ENCODE measurements at regions not wholly inside any gene's neighbourhood (a gene's known extent, or its start where the extent isn't known, plus 50 kb on each side); places are given as distances from the start of the nearest gene placed in this dataset.
A peak's percentile ranks its signal among the peaks of the same experiment; 100 is the strongest.
"Not testable (repeated sequence)": the region's sequence is repeated elsewhere in the genome, so short reads cannot be mapped to it uniquely, and the experiment has no call there.

DNA sequence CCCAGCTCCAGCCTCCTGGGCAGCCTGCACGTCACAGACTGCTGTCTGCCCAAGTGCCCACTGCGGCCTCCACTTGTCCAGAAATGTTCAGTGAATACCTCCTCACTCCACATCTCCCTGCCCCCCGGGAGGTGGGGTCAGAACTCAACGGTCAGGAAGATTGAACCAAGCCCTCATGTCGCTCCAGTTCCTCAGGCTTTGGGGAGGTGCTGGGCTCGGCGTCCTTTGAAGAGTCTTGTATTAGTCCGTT, 82.4 kb upstream of the LRPAP1 start:
- DNase-seq (ENCODE audit: low spot score): no peak

DNA sequence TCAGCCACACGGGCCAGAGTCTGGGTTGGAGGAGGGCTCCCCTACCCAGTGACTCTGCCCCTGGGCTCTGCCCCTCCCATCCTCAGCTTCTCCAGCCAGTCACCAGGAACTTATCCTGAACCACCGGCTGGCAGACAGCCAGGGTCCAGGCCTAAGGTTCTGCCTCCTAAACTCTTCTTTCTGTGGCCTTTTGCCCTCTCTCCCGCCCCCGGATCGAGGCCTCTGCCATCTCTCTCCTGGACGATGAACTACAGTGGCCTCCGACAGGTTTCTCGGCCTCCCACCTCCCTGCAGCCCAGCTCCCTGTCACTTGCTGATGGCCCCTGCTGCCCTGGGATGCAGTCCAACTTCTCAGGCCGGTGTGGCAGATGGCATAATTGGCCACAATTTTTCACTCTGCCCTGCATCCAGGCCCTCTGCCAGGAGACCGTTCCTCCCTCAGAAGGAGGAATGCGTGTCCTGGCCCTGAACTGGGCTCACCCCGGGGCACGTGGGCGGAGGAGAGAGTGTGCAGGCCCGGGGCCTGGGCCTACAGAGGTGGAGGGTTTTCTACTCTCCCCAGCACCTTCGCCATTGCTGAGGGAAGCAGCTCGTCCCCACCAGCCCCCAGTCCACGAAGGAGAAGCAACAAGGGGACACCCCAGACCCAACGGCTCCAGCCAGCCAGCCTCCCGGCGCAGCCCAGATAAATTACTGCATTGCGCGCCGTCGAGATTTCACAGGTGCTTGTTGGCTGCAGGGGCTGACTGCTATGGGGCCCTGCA, 81.9 kb upstream of the LRPAP1 start:
- peak; percentile 23 for DNase-seq (ENCODE audit: low spot score)

DNA sequence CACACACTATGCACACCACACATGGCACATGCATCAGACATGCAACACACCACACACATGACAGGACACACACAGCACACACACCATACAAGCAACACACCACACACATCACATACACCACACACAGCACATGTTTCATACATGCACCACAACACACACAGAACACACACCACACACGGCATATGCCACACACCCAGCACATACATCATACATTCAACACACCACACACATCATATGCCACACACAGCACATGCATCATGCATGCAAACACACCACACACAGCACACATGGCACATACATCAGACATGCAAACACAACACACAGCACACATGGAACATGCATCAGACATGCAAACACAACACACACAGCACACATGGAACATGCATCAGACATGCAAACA, 80.7 kb upstream of the LRPAP1 start:
- no peak for DNase-seq (ENCODE audit: low spot score)

DNA sequence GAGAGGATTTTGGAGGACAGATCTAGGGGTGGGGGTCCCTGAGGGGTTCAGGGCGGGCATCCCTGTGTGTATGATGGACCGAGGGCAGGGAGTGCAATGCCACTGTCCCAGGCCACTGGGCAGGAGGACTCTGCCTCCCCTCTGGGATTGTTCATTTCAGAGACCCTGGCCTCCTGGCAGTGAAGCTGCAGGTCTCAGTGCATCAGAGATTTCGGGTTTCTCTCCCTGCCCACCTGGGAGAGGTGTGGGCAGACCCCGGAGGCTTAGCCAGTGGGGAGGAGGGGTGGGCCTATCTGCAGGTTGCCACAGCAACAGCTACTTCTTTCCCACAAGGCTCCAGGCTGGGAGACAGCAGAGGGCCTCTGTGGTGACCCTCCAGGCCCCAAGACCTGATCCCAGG, 80.1 kb upstream of the LRPAP1 start:
- no peak for DNase-seq (ENCODE audit: low spot score)

DNA sequence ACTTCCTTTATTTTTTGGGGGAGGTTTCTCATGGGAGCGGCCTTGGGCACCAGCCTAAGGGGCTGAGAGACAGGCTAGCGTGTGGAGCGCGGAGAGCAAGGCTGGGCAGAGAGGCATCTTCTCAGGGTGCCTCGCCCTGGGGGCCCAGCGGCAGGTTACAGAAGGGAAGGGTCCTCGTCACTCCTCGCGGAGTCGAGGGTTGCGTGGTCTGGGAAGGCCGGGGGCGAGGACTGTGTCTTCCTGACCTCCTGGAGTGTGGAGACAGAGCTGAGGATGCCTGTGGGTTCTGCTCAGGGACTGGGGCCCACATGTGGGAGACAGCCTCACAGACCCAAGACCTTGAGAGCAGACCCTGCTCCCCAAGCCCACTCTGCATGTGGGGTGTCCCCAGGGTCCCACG, 79.6 kb upstream of the LRPAP1 start:
- no peak for DNase-seq (ENCODE audit: low spot score)

DNA sequence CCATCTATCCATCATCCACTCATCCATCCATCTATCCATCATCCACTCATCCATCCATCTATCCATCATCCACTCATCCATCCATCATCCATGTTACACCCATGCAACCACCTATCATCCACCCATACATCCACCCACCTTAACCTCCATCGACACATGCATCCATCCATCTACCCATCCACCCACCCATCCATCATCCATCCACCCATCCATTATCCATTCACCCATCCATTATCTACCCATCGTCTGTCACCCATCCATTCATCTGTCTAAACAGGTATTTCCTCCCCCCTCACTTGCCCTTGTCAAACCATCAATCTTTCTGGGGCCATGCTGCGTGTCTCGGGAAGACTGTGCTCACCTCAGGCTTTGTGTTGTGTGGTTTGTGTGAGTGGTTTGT, 78.6 kb upstream of the LRPAP1 start:
- not testable (repeated sequence) for DNase-seq (ENCODE audit: low spot score)

DNA sequence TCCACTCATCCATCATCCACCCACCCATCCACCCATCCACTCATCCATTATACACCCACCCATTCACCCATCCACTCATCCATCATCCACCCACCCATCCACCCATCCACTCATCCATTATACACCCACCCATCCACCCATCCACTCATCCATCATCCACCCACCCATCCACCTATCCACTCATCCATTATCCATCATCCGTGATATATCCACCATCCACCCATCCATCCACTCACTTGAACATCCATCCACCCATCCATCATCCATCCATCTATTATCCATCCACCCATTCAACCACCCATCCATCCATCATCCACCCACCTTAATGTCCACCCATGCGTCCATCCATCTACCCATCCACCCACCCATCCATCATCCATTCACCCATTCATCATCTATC, 77.7 kb upstream of the LRPAP1 start:
- not testable (repeated sequence) for DNase-seq (ENCODE audit: low spot score)

DNA sequence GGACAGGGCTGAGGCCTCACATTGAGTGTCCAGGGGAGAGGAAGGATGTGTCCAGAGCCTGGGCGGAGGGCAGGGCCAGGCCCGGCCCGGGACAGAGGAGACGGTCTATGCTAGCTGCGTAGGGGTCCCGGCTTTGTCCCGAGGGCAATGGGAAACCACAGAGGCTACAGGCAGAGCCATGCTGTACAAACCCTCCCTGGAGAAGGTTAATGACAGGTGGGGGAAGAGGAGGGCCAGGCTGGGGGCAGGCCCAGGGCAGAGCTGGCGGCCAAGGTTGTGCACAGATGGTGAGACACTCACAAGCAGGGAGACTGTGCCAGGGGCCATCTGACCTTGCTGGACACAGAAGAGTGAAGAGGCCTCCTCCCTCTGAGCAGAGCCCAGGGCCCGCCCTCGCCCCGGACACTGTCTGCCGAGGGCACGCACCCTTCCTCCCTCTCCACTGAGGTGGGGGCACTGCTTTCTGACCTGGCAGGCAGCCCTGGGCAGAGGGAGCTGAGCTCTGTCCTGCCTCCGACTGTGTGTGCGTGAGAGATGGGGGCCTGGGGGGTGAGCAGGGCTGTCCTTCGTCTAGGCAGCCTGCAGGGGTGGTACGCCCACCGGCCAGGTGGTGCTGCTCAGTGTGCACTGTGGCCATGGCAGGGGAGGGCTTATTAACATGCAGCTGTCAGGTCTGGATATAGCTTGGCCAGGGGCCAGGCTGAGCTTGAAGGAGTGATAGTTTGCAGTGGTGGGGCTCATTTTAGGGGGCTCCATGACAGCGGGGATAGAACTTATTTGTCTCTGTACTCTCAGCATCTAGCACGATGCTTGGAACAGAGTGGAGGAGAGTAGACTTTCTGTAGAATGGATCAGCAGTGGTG, 75.7 kb upstream of the LRPAP1 start:
- no peak for DNase-seq (ENCODE audit: low spot score)

DNA sequence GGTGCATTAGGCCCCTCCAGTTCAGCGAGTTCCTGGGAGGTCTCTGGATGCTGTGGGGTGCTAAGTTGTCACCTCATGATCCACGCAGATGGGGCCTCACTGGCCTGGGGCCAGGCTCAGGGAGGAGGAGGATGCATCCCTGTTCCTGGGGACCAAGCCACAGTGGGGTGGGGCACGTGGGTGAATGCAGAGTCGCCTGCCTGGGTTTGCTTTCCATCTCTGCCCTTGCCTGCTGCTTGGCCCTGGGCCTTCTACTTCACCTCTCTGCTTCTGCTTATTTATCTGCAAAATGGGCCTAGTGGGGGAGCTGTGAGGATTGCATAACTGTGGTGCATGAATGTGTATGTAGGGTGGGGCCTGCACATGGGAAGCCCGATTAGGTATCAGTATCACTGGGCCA, 74.6 kb upstream of the LRPAP1 start:
- DNase-seq (ENCODE audit: low spot score): not testable (repeated sequence)

DNA sequence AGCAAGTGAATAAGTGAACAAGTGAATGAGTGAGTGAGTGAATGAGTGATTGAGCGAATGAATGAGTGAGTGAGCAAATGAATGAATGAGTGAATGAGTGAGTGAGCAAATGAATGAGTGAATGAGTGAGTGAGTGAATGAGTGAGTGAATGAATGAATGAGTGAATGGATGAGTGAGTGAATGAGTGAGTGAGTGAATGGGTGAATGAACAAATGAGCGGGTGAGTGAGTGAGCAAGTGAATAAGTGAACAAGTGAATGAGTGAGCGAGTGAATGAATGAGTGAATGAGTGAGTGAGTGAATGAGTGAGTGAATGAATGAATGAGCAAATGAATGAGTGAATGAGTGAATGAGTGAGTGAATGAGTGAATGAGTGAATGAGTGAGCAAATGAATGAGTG, 74.0 kb upstream of the LRPAP1 start:
- not testable (repeated sequence) for DNase-seq (ENCODE audit: low spot score)

DNA sequence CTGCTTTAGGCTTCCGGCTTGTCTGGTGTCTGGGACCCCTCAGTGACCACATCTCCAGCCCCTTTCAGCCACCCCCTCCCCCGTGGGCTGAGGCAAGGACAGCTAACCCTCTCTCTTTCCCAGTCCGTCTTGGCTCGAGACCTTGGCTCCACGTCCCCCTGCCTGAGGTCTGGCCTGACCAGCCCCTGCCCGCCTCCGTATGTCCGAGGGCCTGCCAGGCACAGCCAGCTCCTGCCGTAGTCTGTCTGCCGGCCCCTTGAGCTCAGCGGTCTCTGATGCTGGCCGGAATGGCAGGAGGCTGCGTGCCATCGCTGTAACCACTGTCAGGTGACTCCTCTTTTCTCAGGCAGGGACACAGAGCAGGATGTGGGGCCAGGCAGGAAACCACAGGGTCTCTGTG, 73.3 kb upstream of the LRPAP1 start:
- DNase-seq (ENCODE audit: low spot score): no peak

DNA sequence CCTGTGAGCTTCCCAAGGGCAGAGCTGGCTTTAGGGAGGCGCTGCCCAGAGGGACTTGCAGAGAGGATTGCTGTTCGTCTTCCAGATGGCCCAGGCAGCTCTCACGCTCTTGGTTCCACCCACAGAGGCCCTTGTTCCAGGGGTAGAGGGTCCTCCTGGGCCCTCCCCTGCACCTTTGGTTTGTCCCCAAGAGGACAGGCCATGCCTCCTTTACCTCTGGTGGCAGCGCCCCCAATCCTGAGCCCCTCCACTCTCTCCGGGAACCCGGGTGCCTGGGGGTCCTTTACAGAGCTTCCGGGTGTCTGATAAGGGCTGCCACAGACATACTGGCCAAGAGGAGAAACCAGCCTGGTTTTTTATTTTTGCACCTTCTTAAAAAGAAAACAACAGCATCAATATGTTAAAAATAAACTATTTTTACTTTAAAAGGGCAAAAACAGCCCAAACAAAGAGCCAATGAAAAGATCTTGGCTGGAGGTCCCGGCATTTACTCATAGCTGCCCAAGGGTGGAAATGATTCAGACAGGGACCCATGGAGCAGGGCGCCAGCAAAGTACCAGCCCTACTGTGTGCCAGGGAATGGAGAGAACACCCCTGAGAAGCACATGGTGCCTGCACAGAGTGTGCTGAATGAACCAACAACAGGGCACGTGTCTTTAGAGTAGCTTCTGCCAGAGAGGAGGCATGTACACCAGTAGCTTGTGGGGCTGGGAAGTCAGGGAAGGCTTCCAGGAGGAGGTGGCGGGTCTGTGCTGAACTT, 70.8 kb upstream of the LRPAP1 start:
- DNase-seq (ENCODE audit: low spot score): not testable (repeated sequence)

DNA sequence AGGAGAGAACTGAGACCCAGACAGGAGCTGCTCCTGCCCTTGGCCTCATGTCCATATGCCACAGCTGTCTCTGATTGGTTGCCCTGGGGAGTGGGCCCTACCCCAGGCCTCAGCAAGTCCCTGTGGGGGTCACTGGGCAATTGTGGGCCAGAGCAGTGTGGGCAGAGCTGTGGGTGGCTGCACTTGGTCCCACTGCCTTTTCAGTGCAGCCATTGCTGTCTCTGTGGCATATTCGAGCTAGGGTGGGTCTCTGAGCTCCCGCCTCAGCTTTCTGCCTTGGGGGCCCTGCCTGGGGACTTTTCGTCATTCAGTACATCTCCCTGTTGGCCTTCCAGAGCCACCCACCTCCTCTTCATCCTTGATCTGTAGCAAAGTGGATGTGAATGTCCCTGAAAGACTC, 69.8 kb upstream of the LRPAP1 start:
- no peak for DNase-seq (ENCODE audit: low spot score)

DNA sequence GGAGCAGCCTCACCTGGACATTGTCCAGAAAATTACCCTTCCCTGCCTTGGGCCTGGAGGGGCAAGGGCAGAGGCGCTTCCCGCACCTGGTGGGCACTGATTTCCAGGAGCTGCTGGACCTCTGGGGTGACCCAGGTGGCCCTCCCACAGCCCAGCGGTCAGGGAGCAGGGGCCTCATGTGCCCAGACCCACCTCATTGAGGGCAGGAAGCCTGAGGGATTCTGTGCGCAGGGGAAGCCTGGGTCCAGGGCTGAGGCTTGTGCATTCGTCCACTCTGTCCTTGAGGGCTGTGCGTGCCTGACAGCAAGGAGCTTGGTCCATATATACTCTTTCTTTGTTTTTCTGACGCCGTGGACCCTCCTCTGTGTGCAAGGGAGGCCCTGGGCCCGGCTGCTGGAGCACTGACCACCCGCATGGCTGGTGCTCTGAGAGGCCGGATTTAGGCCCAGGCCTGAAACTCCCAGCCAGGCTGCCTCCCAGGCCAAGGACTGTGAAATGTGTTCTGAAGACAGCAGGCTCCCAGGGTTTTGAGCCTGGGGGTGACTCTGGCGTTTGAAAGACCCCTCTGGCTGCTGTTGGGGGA, 69.0 kb upstream of the LRPAP1 start:
- not testable (repeated sequence) for DNase-seq (ENCODE audit: low spot score)

DNA sequence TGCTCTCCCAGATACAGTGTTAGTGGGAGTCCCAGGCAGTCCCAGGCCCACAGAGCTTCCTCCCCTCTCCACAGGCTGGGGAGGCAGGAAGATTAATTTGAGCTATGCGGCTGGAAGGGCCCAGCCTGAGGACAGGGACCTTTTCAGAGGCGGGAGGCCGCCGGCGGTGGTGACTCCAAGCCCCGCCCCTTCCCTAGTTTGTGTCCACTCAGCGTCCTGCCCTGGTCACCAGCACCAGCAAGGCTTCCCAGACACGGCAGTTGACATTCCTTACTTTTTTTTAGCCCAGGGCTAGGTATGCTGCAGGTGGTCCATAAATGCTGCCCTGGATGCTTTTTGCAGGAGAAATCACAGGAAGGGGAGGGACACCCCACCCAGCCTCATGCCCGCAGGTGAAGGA, 67.7 kb upstream of the LRPAP1 start:
- DNase-seq (ENCODE audit: low spot score): no peak

DNA sequence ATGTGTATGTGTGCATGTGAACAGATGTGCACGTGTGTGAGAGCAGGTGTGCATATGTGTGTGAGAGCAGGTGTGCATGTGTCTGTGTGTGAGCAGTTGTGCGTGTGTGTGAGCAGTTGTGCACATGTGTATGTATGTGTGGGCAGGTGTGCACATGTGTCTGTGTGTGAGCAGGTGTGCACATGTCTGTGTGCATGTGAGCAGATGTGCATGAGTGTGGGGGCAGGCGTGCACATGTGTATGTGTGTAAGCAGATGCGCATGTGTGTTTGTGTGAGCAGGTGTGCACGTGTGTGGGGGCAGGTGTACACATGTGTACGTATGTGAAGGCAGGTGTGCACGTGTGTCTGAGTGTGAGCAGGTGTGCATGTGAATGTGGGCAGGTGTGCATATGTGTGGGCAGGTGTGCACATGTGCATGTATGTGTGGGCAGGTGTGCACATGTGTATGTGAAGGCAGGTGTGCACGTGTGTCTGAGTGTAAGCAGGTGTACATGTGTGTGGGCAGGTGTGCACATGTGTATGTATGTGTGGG, 66.5 kb upstream of the LRPAP1 start:
- DNase-seq (ENCODE audit: low spot score): no peak

DNA sequence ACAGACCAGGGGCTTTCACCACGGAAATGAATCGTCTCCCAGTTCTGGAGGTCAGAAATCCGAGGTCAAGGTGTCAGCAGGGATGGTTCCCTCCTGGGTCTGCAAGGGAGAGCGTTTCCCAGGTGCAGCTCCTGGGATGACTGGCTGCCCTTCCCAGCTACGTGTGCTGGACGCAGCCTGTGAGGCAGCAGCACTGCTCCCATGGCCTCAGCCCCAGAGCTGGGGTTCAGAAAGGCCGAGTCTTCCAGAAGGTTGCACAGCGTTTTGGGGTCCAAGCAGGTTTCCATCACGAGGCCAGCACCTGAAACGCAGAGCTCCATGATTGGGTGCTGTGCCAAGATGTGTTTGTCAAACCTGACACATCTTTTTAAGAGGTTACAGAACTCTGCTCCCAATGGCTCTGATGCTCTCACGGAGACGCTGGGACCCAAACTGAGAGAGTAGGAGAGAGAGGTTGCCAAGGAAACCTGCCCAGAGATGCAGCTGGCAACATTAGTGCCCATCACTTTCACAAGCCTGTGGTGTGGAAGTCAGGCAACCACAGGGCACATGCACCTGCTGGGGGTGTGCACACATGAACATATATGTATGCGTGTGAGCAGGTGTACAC, 65.8 kb upstream of the LRPAP1 start:
- not testable (repeated sequence) for DNase-seq (ENCODE audit: low spot score)

DNA sequence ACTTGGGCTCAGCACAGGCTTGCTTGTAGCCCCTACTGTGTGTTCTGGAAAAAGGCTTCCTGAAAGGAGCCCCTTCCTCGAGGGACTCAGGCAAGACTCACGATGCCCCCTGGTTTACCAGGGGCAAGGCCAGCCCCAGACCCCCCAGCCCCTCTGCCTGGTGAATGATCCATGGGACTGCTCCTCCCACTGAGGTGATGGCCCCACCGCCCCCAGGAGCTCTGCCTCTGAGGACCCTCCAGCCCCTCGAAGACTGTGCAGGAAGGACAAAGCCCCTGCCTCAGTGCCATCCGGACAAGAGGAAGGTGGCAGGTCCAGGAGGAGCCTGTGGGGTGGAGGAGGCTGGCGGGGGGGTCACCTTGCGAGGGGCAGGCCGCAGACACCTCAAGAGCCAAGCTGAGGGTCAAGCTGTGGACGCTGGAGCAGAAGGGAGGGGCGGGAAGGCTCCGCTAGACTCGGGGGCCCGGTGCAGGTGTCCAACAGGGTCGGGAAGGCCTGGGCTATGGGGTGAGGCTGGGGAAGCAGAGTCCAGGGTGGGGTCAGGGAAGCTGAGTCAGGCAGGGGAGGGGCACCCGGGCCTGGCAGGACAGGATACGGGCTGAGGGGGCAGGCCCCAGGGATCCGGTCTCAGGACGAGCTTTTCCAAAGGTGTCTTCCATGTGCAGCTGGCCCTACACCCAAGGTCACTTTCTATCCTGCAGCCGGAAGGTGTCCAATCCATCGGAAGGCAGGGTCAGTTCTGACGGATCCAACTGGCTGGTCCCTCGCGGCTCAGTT, 64.9 kb upstream of the LRPAP1 start:
- not testable (repeated sequence) for DNase-seq (ENCODE audit: low spot score)

DNA sequence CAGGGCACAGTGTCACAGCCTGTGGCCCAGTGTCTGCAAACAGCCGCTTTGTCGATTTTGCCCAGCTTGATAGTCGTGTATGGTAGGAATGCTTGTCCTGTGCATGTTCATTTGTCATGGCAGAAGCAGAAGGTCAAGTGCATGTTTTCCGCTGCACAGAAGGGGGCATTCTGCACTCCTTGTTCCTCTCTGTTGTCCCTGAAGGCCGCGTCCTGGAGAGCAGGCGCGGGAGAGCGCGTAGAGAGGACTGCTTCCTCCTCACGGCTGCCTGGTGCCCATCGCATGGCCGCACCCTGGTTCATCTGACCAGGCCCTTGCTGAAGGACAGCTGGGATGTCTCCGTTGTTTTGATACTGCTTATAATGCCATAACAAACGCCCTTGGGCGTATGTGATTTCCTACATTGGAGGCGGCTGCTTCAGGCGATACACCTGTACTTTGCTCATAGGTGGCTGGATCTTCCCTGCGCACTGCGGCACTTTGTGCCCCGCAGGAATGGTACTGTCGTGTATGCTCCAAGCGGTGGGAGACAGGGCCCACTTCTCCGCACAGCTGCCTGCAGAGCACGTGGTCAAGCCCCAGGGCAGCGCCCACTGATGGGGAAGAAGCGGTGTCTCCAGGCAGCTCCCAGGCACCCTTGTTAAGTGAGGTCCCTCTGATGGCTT, 63.5 kb upstream of the LRPAP1 start:
- DNase-seq (ENCODE audit: low spot score): not testable (repeated sequence)

DNA sequence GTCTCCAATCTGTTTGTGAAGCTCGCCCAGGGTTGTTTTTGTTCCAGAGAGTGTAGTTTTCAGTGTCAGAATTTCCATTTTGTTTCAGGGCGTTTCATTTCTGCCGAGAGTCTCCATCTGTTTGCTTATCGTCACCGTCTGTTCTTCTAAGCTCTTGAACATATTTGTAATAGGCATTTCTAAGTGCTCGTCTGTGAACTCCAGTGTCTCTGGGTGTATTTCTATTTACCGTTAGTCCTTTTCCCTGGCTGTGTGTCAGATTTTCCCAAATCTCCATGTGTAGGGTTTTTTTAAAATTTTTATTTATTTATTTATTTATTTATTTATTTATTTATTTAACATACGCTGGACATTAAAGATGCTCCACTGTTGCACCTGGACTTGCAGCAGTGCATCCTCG, 62.5 kb upstream of the LRPAP1 start:
- DNase-seq (ENCODE audit: low spot score): not testable (repeated sequence)
